OCI-LY3 (cell line): ENCODE measurements at regions not wholly inside any gene's neighbourhood (a gene's known extent, or its start where the extent isn't known, plus 50 kb on each side); places are given as distances from the start of the nearest gene placed in this dataset.

ENCODE experiments used
- H2AFZ ChIP-seq: fragments of 200-600, 300-600 bp; shearing (Covaris generic); 2 replicates; pipeline ENCODE4 v1.6.0; 2014; ENCODE audit warnings: antibody characterized with exemption, low read depth, low read length
- H3K27ac ChIP-seq: fragments of 200-600, 300-600 bp; sonication (generic); 2 replicates; pipeline ENCODE4 v1.5.1; 2014; ENCODE audit warnings: mild to moderate bottlenecking, low read length, moderate library complexity, mixed read lengths
- H3K27me3 ChIP-seq: fragments of 200-600, 300-600 bp; sonication (generic); 2 replicates; pipeline ENCODE4 v1.6.1; 2014; ENCODE audit warnings: low read depth, low read length, mixed read lengths
- H3K36me3 ChIP-seq: fragments of 200-600, 300-600 bp; sonication (generic); replicated peaks from 2 replicates; pipeline ENCODE3; 2014; ENCODE audit warnings: low read depth, low read length, mixed read lengths
- H3K4me1 ChIP-seq: fragments of 300-600, 200-600 bp; sonication (generic); 2 replicates; pipeline ENCODE4 v1.6.1; 2014; ENCODE audit warnings: low read length, mixed read lengths
- H3K4me2 ChIP-seq: fragments of 200-600, 300-600 bp; sonication (generic); 2 replicates; pipeline ENCODE4 v1.6.1; 2014; ENCODE audit warnings: low read length, mixed read lengths
- H3K4me3 ChIP-seq: fragments of 300-600, 200-600 bp; sonication (generic); 2 replicates; pipeline ENCODE4 v1.5.1; 2014; ENCODE audit warnings: antibody characterized with exemption, mild to moderate bottlenecking, low read length, moderate library complexity
- H3K79me2 ChIP-seq: fragments of 300-600, 200-600 bp; shearing (Covaris generic); 2 replicates; pipeline ENCODE4 v1.6.1; 2014; ENCODE audit warnings: mild to moderate bottlenecking, low read length, mixed read lengths
- H3K9ac ChIP-seq: fragments of 300-600, 200-600 bp; shearing (Covaris generic); 2 replicates; pipeline ENCODE4 v1.6.0; 2014; ENCODE audit warnings: mild to moderate bottlenecking, low read length, moderate library complexity
- H3K9me3 ChIP-seq: fragments of 200-600, 300-600 bp; shearing (Covaris generic); 2 replicates; pipeline ENCODE4 v1.6.1; 2014; ENCODE audit warnings: low read length, mixed read lengths; ENCODE audit not compliant: insufficient read depth
- H4K20me1 ChIP-seq: fragments of 200-600, 300-600 bp; sonication (generic); 2 replicates; pipeline ENCODE4 v1.6.1; 2016; ENCODE audit warnings: low read length, mixed read lengths; ENCODE audit not compliant: insufficient read depth
- EZH2phosphoT487 ChIP-seq: fragments of 200-600 bp; shearing (Covaris generic); IDR thresholded peaks from 2 replicates; pipeline ENCODE4 v1.6.1; 2018; ENCODE audit warnings: antibody characterized with exemption, mixed run types, low read depth
- TF ChIP-seq, protein P1 (sequence below): fragments of 200-600, 300-600 bp; sonication (generic); IDR thresholded peaks from 2 replicates; pipeline ENCODE4 v1.5.1; 2014; ENCODE audit warnings: antibody characterized with exemption, low read length, low read depth

DNA sequence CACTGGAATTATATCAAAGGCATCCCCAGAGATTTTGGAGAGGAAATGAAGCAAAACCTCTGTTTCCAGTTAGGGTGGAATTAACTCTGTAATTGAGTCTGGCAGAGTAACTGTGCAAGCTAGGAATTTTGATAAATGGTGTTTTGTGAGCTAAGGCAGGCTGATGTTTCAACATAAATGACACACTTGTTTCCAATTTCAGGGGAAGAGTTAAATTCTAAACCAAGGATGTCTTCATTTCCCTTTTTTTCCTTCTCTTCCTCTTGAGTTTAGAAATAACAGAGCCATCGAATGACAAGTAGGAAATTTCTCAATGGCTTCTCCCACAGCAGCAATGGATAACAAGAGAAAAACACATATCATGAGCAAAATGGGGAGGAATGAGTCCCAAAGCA lies 131.2 kb downstream of the IRS2 start:
- H3K4me3 ChIP-seq: no peak overlapping the region
- no peaks in the 10 kb centered on the region for H3K36me3 ChIP-seq
- H3K27me3 ChIP-seq: no peaks in the 10 kb centered on the region
- H3K79me2 ChIP-seq: no peaks in the 10 kb centered on the region
- TF ChIP-seq EZH2phosphoT487: no peak
- TF ChIP-seq, protein P1, sequence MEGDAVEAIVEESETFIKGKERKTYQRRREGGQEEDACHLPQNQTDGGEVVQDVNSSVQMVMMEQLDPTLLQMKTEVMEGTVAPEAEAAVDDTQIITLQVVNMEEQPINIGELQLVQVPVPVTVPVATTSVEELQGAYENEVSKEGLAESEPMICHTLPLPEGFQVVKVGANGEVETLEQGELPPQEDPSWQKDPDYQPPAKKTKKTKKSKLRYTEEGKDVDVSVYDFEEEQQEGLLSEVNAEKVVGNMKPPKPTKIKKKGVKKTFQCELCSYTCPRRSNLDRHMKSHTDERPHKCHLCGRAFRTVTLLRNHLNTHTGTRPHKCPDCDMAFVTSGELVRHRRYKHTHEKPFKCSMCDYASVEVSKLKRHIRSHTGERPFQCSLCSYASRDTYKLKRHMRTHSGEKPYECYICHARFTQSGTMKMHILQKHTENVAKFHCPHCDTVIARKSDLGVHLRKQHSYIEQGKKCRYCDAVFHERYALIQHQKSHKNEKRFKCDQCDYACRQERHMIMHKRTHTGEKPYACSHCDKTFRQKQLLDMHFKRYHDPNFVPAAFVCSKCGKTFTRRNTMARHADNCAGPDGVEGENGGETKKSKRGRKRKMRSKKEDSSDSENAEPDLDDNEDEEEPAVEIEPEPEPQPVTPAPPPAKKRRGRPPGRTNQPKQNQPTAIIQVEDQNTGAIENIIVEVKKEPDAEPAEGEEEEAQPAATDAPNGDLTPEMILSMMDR: no peak
- no peaks in the 10 kb centered on the region for H3K9me3 ChIP-seq
- H3K9ac ChIP-seq: no peak overlapping the region
- H3K4me1 ChIP-seq: no peaks in the 10 kb centered on the region
- H3K4me2 ChIP-seq: no peak overlapping the region
- H3K27ac ChIP-seq: no peak overlapping the region
- H2AFZ ChIP-seq: no peak overlapping the region
- no peaks in the 10 kb centered on the region for H4K20me1 ChIP-seq

DNA sequence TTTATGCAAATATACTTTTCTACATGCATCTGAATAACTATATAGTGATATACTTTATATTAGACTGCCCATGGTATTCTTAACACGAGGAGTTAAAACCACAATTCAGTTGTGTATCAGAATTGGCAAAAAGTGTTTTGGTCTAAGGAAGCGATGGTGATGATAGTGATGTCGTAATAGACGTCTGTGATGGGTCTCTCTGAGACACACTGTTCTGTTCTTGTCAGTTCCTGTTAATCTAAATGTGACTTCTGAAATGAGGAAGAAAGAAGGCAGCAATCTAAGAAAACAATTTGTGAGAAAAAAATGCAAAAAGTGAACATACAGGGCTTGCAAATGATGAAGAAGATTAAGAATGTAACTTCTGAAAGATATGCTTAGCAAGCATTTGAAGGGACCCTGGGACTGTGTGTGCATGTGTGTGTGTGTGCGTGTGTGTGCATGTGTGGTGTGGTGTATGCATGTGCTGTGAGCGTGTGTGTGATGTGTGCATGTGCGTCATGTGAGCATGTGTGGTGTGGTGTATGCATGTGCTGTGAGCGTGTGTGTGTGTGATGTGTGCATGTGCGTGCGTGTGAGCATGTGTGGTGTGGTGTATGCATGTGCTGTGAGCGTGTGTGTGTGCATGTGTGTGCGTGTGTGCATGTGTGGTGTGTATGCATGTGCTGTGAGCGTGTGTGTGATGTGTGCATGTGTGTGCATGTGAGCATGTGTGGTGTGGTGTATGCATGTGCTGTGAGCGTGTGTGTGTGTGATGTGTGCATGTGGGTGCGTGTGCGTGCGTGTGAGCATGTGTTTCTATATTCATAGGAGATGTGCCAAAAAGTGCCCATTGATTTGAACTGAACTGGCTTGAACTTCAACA lies 131.8 kb downstream of the IRS2 start:
- TF ChIP-seq, protein P1: no peak
- TF ChIP-seq EZH2phosphoT487: no peak
- no peak overlapping the region for H3K9ac ChIP-seq

DNA sequence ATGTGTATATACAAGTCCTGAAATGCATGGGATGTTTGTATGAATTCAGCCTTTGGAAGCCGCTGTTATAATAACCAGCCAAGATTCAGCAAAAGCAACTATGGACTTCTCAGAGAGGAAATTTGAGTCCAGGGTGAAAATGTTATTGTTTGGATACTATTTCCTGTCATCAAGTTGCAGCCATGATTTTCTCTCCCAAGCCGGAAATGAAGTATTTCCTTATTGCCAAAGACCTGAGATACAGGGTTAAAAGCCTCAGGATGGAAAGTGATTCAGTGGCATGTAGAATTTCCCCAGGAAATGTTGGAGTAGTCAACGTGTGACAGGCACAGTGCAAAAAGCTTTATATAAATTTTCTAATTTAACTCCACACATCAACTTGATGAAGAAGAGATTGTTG lies 133.9 kb downstream of the IRS2 start:
- H3K4me1 ChIP-seq: no peaks in the 10 kb centered on the region
- H3K27ac ChIP-seq: no peak overlapping the region
- no peak overlapping the region for H3K9ac ChIP-seq
- H2AFZ ChIP-seq: no peak overlapping the region
- no peaks in the 10 kb centered on the region for H3K36me3 ChIP-seq
- H3K79me2 ChIP-seq: no peaks in the 10 kb centered on the region
- no peaks in the 10 kb centered on the region for H3K9me3 ChIP-seq
- TF ChIP-seq, protein P1: no peak
- TF ChIP-seq EZH2phosphoT487: no peak
- no peak overlapping the region for H3K4me2 ChIP-seq
- H4K20me1 ChIP-seq: no peaks in the 10 kb centered on the region
- H3K4me3 ChIP-seq: no peak overlapping the region
- no peaks in the 10 kb centered on the region for H3K27me3 ChIP-seq

More for the DNA sequence above, 131.8 kb downstream of the IRS2 start:
- no peaks in the 10 kb centered on the region for H4K20me1 ChIP-seq
- H3K79me2 ChIP-seq: no peaks in the 10 kb centered on the region
- no peaks in the 10 kb centered on the region for H3K9me3 ChIP-seq
- H3K4me3 ChIP-seq: no peak overlapping the region
- no peak overlapping the region for H3K27ac ChIP-seq
- no peak overlapping the region for H2AFZ ChIP-seq
- H3K4me1 ChIP-seq: no peaks in the 10 kb centered on the region
- H3K27me3 ChIP-seq: no peaks in the 10 kb centered on the region
- H3K36me3 ChIP-seq: no peaks in the 10 kb centered on the region
- no peak overlapping the region for H3K4me2 ChIP-seq

DNA sequence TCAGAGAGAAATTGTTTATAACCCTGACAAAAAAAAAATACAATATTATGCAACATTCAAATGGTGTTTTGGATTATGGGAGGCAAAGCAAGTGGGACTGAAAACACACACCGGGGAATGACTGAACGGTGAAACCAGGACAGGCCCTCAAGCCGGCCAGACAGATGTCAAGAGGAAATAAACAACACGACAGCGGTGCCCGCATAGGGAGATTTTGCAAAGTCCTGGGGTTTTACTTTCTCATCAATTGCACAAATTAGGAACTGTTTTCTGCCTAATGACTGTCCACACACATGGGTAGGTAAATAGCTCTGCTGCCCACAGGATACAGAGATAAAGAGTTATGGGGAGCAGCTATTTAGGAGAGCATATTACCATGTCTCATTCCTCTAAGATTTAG lies 134.5 kb downstream of the IRS2 start:
- Histone ChIP-seq H3K36me3 (no peaks in the 10 kb centered on the region), H2AFZ (no peak overlapping the region), H3K4me3 (no peak overlapping the region), H3K27me3 (no peaks in the 10 kb centered on the region), H3K9ac (no peak overlapping the region), H3K79me2 (no peaks in the 10 kb centered on the region), H3K27ac (no peak overlapping the region), H3K4me1 (no peaks in the 10 kb centered on the region), H3K9me3 (no peaks in the 10 kb centered on the region), H3K4me2 (no peak overlapping the region), H4K20me1 (no peaks in the 10 kb centered on the region)
- TF ChIP-seq EZH2phosphoT487: no peak
- TF ChIP-seq, protein P1: no peak
